ENCODE measurements at regions not wholly inside any gene's neighbourhood (a gene's known extent, or its start where the extent isn't known, plus 50 kb on each side); places are given as distances from the start of the nearest gene placed in this dataset.

- DNase-seq (ENCODE audit: extremely low read depth in 1 of 2, low read depth in 1 of 2) = no peak
Observed at GRCh38 chr6:165729307-165729936, 66.4 kb upstream of the PDE10A start.

GRCh38 chr6:165728216-165728615 lies 65.2 kb upstream of the PDE10A start:
- no peak for DNase-seq (ENCODE audit: extremely low read depth in 1 of 2, low read depth in 1 of 2)

GRCh38 chr6:165726965-165727381 lies 63.9 kb upstream of the PDE10A start:
- DNase-seq (ENCODE audit: extremely low read depth in 1 of 2, low read depth in 1 of 2) = no peak

DNA sequence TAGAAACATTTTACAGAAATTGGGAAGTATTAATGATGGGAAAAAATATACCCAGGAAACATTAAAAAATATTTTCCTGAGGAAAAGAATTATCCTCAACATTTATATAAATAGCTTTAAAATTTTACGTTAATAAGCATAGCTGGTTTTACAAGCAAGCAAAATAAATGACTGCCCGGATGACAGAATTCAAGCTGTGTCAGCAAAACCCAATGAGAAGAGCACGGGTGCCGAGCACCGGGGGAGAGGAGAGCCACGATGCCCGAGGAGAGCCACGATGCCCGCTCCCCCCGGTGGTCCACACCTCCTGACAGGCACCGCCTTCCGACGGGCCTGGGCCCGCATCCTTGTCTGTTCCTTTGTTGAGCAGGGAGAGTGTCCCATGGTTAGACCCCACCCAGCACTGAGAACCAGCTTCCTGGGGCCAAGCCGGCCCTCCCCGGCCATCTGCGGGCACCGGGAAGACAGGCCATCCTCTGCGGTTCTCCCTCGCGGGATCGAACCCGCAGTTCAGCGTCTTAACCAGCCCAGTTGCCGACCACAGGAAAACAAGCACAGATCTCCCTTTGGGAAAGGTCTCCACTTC lies 63.3 kb upstream of the PDE10A start:
- no peak for DNase-seq (ENCODE audit: extremely low read depth in 1 of 2, low read depth in 1 of 2)

- DNase-seq (ENCODE audit: extremely low read depth in 1 of 2, low read depth in 1 of 2) = no peak
Observed at GRCh38 chr6:165725201-165725600, 62.2 kb upstream of the PDE10A start.

DNA sequence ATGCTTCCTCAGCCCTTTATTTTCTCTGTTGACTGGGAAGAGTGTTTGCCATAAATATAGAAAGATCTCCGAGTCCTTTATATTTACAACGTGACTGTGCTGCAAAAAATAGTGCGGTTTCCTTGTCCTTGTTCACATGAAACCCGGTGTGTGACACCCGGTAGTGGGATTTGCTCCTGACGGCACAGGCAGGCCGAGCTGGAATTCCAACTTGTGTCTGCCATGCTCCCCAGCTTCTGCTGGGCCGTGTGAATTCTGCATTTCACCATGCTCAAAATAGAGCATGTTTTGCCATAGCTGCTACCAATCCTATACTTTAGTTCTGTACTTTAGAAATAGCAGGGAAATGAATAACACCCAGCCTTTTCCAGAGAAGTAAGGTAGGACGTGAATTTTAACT lies 60.3 kb upstream of the PDE10A start:
- DNase-seq (ENCODE audit: extremely low read depth in 1 of 2, low read depth in 1 of 2) = no peak

GRCh38 chr6:165722022-165722421 lies 59.0 kb upstream of the PDE10A start:
- DNase-seq (ENCODE audit: extremely low read depth in 1 of 2, low read depth in 1 of 2) = no peak

- no peak for DNase-seq (ENCODE audit: extremely low read depth in 1 of 2, low read depth in 1 of 2)
Observed at GRCh38 chr6:165721356-165721755, 58.3 kb upstream of the PDE10A start.

DNA sequence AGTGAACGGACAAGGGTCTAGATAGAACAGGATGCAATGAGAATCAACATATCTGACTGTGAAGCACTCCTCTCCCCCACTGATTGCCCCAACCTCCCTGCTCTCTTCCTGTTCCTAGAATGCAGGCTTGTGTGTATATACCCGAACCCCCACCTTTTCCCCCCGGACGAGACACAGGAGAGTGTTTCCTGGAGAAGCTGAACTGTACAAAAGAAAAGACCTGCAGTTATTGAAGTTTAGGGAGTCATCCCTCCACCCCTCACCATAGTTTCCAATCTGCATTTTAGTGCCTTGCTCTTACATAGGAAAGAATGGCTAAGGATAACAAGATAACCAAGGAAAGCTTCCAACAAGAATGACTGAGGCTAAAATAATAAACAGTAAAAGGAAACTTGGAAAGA lies 55.5 kb upstream of the PDE10A start:
- no peak for DNase-seq (ENCODE audit: extremely low read depth in 1 of 2, low read depth in 1 of 2)

DNA sequence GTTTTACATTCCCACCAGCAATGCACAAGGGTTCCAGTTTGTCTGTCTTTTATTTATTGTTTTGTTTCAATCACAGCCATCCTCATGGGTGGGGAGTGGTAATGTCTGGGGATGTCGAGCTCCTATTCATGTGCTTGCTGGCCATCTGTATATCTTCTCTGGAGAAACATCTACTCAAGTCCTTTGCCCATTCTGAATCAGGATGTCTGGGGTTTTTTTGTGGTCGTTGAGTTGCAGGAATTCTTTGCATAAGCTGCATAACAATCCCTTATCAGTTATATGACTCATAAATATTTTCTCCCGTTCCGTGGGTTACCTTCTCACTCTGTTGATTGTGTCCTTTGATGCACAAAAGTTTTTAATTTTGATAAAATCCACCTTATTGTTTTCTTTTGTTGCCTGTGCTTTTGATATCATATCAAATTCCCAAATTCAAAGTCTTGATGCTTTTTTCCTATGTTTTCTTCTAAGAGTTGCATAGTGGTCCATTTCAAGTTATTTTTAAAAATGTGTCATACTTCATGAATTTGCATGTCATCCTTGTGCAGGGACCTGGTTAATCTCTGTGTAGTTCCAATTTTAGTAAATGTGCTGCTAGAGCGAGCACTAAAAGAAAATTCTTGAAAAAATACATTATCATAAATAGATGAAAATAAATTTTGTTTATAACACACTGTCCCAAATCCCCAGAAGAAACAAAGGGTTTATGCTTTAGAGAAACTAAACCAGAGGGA lies 54.9 kb upstream of the PDE10A start:
- no peak for DNase-seq (ENCODE audit: extremely low read depth in 1 of 2, low read depth in 1 of 2)

DNA sequence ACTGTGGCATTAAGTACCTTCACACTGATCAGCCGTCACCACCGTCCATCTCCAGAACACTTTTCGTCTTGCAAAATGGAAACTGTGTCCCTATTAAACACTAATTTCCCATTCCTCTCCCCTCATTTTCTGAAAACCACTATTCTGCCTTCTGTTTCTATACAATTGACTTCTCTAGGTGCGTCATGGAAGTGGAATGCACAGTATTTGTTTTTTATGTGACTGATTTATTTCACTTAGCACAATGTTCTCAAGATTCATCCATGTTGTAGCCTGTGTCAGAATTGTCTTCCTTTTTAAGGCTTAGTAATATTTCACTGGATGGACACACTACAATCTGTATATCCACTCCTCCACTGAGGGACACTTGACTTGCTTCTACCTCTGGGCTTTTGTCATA lies 53.8 kb upstream of the PDE10A start:
- DNase-seq (ENCODE audit: extremely low read depth in 1 of 2, low read depth in 1 of 2) = no peak

GRCh38 chr6:165715428-165715827 lies 52.4 kb upstream of the PDE10A start:
- DNase-seq (ENCODE audit: extremely low read depth in 1 of 2, low read depth in 1 of 2) = no peak

- DNase-seq (ENCODE audit: extremely low read depth in 1 of 2, low read depth in 1 of 2) = no peak
Observed at GRCh38 chr6:165714907-165715306, 51.9 kb upstream of the PDE10A start.

- DNase-seq (ENCODE audit: extremely low read depth in 1 of 2, low read depth in 1 of 2) = no peak
Observed at GRCh38 chr6:165713845-165714466, 50.9 kb upstream of the PDE10A start.

Data from stimulated activated CD8-positive, alpha-beta memory T cell treated with anti-CD3 and anti-CD28 coated beads, Interleukin-7, amount 100 ng/mL, for 48 hours (primary cell).